GM12865 (cell line): ENCODE measurements at regions not wholly inside any gene's neighbourhood (a gene's known extent, or its start where the extent isn't known, plus 50 kb on each side); places are given as distances from the start of the nearest gene placed in this dataset.
A peak's percentile ranks its signal among the peaks of the same experiment; 100 is the strongest.

ENCODE experiments used
- DNase-seq: peaks from one replicate; pipeline ENCODE4 v3.0.0; 2010; ENCODE audit warnings: low read depth
- H3K4me3 ChIP-seq: 2 replicates; pipeline ENCODE4 v1.5.1; 2011; ENCODE audit warnings: mild to moderate bottlenecking, low read depth, low read length, control low read depth
- TF ChIP-seq, protein P1 (sequence below): IDR thresholded peaks from 2 replicates; pipeline ENCODE4 v1.5.1; 2011; ENCODE audit warnings: low read length, control low read depth, low read depth, inconsistent platforms; ENCODE audit not compliant: insufficient read depth; ENCODE audit errors: missing control alignments

DNA sequence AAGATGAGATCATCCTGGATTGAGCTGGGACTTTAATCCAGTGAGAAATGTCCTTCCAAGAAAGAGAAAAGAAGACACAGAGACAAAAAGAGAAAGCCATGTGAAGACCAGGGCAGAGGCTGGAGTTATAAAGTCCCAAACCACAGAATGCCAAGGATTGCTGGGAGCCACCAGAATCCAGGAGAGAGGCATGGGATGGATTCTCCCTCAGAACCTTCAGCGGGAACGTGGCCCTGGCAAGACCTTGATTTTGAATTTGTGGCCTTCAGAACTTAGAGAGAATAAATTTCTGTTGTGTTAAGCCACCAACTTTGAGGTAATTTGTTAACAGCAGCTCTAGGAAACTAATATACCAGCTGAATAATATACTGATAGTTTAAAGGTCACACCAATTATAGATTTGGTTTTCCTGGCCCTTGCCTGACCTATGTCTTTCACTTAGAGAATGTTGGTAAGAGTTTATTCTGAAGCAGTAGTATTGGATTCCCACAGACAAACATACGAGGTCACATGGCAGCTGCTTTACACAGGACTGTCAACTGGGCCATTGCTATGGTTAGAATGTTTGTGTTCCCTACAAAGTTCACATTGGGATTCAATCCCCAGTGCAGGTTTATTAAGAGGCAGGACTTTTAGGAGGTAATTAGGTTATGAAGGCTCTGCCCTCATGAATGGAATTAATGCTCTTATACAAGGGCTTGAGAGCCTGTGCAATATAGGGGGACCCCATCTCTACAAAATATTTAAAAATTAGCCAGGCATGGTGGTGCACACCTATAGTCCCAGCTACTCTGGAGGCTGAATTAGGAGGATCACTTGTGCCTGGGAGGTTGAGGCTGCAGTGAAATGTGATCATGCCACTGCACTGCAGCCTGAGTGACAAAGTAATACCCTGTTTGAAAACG lies 156.5 kb upstream of the EEA1 start:
- no peak for DNase-seq
- TF ChIP-seq, protein P1, sequence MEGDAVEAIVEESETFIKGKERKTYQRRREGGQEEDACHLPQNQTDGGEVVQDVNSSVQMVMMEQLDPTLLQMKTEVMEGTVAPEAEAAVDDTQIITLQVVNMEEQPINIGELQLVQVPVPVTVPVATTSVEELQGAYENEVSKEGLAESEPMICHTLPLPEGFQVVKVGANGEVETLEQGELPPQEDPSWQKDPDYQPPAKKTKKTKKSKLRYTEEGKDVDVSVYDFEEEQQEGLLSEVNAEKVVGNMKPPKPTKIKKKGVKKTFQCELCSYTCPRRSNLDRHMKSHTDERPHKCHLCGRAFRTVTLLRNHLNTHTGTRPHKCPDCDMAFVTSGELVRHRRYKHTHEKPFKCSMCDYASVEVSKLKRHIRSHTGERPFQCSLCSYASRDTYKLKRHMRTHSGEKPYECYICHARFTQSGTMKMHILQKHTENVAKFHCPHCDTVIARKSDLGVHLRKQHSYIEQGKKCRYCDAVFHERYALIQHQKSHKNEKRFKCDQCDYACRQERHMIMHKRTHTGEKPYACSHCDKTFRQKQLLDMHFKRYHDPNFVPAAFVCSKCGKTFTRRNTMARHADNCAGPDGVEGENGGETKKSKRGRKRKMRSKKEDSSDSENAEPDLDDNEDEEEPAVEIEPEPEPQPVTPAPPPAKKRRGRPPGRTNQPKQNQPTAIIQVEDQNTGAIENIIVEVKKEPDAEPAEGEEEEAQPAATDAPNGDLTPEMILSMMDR: no peak
- no peak overlapping the region for H3K4me3 ChIP-seq

DNA sequence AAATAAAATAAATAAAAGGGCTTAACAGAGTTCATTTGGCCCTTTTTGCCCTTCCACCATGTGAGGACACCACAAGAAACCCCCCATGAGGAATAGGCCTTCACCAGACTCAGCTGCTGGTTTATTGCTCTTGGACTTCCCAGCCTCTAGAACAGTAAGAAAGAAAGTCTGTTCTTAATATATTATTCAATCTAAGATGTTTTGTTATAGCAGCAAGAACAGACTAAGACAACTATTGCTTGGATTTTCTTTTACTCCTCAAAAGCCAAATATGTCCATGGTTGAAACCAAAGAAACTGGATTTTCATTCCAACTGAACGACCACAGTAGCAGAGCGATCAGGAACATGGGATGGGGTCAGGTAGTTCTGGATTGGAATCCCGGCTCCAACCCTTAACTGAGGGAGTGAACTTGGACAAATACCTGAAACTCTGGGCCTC lies 157.2 kb upstream of the EEA1 start:
- no peak overlapping the region for H3K4me3 ChIP-seq
- TF ChIP-seq, protein P1: no peak
- DNase-seq: no peak

DNA sequence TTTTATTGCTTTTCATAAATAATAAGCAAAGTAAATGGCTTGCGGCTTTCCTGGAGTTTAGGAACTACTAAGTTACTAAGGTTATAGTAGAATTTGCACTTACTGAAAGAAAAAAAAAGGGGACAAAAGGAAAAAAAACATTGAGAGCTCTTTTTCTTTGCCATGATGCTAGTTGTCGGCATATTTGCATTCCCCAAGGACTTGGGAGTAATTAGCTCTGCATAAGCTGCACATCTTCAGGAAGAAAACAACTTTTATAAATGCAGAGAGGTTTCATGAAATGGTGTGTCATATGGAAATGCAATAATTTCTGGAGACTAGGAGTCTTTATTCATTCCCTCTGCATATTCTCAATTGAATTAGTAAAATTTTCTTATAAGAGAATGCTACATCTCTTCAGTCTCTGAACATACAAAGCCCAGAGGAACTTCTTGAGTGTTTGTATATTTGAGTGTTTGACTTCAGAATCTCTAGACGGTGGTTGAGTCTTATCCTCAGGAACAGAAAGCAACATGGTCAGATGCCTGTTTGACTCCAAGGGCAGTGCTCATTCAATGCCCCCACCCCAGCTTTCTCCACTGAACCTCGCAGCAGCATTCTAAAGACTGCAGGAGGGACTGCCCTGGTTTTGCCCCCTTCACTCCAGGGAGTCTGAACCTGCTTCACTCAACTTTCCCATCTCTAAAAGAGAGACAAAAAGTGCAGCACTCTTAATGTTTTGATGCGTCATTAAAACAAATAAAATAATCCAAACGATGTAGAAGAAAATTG lies 158.9 kb upstream of the EEA1 start:
- H3K4me3 ChIP-seq: no peak overlapping the region
- TF ChIP-seq, protein P1: no peak
- no peak for DNase-seq

DNA sequence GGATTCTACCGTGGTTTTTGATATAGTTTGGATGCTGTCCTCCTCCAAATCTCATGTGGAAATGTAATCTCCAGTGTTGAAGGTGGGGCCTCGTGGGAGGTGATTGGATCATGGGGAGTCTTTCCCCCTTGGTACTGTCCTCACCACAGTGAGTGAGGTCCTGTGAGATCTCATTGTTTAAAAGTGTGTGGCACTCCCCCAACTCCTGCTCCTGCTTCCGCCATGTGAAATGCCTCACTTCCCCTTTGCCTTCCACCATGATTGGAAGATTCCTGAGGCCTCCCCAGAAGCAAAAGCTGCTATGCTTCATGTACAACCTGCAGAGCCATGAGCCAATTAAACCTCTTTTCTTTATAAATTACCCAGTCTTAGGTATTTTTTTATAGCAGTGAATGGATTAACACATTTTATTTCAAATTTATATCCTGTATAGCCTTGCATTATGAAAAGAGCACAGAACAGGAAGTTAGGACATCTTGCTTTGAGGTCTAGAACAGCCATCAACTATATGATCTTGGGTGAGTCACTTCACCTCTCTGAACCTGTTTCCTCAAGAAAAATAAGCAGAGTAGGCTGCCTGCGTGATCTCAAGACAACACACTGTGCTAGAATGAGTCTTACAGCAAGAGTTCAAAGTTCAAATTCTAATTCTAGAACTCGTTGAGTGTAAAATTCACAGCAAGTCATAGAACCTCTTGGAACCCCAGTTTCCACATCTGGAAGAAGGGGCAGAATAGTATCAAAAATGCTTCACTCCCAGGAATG lies 160.9 kb upstream of the EEA1 start:
- TF ChIP-seq, protein P1: no peak
- peak; percentile 26 for DNase-seq

DNA sequence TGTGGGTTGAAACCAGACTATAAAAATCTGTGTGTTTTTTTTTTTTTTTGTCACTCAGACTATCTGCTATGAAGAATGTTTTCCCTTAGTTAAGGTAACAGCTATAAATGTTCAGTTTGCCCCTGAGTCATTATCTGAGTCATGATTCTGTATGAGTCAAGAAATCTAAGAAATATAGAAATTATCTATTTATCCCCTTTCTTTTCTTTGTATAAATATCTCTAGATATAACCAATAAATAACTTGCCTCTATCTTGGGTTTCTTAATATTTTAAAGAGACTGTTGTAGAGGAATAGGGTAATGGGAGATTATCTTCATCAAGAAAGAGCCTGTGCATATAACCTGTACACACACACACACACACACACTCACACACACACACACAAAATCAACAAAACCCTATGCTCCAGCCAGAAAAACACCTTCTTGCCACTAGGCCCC lies 161.7 kb upstream of the EEA1 start:
- H3K4me3 ChIP-seq: no peak overlapping the region
- DNase-seq: no peak
- TF ChIP-seq, protein P1: no peak

More for the DNA sequence above, 160.9 kb upstream of the EEA1 start:
- no peak overlapping the region for H3K4me3 ChIP-seq

DNA sequence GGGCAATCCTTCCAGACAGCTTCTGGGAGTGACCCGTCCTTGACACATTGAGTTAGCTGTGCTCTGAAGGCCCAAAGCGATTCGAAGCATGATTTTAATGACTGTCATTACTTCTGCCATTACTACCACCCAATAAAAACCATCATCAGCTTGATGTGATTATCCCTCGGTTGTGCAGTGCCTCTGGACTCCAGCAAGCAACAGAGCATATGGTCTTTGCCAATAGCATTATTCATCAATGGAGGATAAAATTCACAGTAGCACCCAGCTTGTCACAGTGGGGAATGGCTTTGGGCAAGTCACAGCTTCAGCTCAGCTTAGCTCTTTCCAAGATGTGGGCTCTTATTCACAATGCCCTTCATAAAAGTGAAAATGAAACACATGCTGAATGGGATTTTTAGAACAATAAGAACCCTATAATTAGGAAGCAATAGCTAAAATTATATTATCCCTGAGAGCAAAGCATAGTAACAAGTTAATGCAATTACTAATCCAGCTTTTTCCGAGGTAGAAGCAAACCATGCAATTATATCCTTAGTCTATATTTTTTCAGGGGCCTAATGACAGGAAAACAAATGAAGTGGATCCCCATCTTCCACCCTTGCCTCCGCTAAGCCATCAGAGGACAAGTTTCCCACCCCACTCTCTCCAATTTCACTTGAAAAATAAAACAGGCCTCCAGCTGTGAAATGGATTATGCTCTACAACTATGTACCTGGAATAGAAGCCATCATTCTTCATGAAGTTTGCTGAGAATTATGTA lies 163.0 kb upstream of the EEA1 start:
- H3K4me3 ChIP-seq: no peak overlapping the region
- TF ChIP-seq, protein P1: no peak
- DNase-seq: no peak
